Sigmoid colon (tissue), 4 donors: ENCODE measurements at regions not wholly inside any gene's neighbourhood (a gene's known extent, or its start where the extent isn't known, plus 50 kb on each side); places are given as distances from the start of the nearest gene placed in this dataset.

Experiments used
- CTCF ChIP-seq, 4 experiments: fragments of 450-650 bp in 3 of 4; fragments of 200-600 bp in 1 of 4; IDR thresholded peaks; one replicate each; pipeline ENCODE4 v1.5.1; 2016 to 2019; ENCODE audit warnings: antibody characterized with exemption in 4 of 4, mild to moderate bottlenecking in 3 of 4, moderate library complexity in 2 of 4
- EP300 ChIP-seq, 4 donors: sonication (generic); formaldehyde crosslinking; IDR thresholded peaks; one replicate each; pipeline ENCODE4 v1.6.1; 2017; ENCODE audit warnings: antibody characterized with exemption in 4 of 4
- POLR2A ChIP-seq, 2 donors: fragments of 450-650 bp; IDR thresholded peaks; one replicate each; pipeline ENCODE4 v1.6.1; 2016; ENCODE audit warnings: antibody characterized with exemption in 2 of 2, mild to moderate bottlenecking in 2 of 2, moderate library complexity in 2 of 2
- POLR2AphosphoS5 ChIP-seq, 4 donors: sonication (generic); formaldehyde crosslinking; IDR thresholded peaks; one replicate each; pipeline ENCODE4 v1.6.1; 2017; ENCODE audit warnings: antibody characterized with exemption in 4 of 4

GRCh38 chr21:35508139-35508888 lies 459.2 kb upstream of the RUNX1 start:
- TF ChIP-seq POLR2A (IDR thresholded peaks at IDR 0.05) (no peak), POLR2AphosphoS5 (IDR thresholded peaks at IDR 0.05) (no peak), CTCF (IDR thresholded peaks at IDR 0.05) (no peak), EP300 (IDR thresholded peaks at IDR 0.05) (no peak)
